DMS114 treated with DMSO at 0.1 percent for 48 hours (cell line): ENCODE measurements at regions not wholly inside any gene's neighbourhood (a gene's known extent, or its start where the extent isn't known, plus 50 kb on each side); places are given as distances from the start of the nearest gene placed in this dataset.
"Not testable (repeated sequence)": the region's sequence is repeated elsewhere in the genome, so short reads cannot be mapped to it uniquely, and the experiment has no call there.

Source experiments
- DNase-seq: peaks from one replicate; lab custom pipeline; 2025; ENCODE audit not compliant: unreplicated experiment; lab: John Stamatoyannopoulos, UW

DNA sequence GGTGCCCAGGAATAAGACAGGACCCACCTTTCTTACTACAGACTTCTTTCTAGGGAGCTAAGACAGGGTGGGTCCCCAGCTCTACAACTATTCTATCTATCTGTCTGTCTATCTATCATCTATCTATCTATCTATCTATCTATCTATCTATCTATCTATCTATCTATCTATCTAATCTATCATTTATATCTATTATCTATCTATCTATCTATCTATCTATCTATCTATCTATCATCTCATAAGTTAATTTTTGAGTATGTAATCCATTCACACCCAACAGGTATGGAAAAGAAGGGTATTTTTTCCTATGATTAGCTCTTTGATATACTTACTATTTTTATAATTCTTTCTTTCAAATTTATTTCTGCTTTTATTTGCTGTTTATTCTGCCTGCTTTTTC lies 55.9 kb downstream of the BAMBI start:
- no peak for DNase-seq

DNA sequence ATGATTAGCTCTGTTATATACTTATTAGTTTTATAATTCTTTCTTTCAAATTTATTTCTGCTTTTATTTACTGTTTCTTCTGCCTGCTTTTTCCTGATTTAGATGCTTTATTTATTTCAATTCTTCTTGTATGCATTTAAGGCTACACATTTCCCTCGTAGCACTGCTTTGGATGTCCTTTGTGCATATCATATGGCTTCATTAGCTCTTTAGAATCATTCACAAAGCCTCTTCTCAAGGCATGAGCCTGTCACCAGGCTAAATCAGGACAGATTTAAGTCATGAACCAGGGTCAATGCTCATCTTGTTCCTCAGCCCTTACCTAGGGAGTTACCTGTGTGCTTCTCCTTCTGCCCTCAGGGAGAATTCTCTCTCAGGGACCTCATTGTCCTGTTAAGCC lies 56.3 kb downstream of the BAMBI start:
- no peak for DNase-seq

DNA sequence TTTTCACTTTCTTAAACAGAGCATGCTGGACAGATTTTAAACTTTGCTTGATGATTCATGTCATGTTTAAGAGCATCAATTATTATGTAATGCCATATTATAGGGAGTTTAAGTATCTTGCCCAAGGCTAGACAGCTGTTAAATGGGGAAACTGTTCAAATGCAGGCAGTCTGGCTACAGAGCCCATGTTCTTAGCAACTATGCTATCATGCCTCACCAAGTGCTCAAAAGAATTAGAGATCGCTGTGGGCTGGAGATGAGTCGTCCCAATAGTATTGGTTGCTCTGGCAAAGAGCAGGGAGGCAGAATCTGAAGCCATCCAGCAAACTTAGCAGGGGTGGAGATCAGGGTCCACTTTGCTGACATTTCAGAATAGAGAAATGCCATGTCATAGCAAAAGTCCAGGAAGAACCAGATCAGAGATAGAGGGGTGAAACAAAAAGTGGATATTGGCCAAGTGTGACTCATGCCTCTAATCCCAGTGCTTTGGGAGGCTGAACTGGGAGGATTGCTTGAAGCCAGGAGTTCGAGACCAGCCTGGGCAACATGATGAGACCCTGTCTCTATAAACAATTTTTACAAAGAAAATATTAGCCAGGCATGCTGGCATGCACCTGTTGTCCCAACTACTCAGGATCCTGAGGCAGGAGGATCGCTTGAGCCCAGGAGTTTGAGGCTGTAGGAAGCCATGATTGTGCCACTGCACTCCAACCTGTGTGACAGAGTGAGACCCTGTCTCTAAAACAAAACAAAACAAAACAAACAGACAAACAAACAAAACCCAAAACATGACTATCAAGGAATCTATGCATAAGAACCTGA lies 57.8 kb downstream of the BAMBI start:
- DNase-seq: no peak

DNA sequence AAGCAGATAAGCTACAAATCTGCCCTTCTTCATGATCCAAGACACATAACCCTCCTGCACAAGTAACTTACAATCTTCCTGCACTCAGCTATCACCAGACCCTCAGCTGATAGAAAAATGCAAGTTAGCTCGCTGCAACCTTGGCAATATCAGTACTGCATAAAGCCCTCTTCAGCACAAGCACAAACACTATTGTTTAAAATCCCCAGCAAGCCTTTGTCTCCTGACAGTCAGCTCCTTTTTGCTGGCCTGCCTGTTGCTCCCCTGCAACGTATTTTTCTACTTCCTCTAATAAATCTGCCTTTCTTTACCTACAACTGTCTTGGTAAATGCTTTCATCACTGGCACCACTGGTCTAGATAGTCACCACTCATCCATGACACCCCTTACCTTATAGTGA lies 59.8 kb downstream of the BAMBI start:
- no peak for DNase-seq

DNA sequence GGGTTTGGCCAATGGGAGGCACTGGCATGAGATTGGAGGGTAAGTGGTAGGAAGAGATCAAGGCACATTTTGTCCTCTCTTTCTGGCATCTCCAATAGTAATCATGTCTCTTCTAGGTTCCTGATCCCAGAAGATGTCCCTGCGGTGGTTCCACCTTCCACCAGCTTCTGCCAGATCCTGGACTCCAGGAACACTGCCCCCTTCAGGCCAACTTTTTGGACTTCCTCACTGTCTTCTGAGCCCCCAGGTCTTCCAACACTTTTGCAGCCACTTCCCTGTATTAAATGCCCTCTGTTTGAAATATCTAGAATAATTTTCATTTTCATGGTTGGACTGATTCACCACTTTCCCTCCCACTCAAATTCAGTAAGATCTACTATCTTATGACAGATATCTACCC lies 60.9 kb downstream of the BAMBI start:
- no peak for DNase-seq

DNA sequence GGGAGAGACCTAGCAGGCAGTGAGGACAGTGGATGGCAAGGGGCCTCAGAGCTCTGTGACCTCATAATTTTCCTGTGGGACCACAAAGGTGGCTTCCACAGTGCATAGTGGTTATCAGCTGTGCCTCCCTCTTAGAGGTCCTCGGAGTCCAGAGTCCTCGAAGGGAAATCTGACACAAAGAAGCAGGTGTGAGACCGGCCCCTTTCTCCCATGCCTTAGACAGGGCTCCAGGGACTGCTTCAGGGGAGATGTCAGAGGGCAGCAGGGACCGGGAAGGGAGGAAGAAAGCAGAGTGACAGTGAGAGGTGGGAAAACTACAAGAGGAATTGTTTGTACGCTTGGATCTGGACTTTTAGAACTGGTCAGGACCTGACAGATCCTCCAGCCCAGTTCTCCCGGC lies 66.3 kb downstream of the BAMBI start:
- DNase-seq: no peak

DNA sequence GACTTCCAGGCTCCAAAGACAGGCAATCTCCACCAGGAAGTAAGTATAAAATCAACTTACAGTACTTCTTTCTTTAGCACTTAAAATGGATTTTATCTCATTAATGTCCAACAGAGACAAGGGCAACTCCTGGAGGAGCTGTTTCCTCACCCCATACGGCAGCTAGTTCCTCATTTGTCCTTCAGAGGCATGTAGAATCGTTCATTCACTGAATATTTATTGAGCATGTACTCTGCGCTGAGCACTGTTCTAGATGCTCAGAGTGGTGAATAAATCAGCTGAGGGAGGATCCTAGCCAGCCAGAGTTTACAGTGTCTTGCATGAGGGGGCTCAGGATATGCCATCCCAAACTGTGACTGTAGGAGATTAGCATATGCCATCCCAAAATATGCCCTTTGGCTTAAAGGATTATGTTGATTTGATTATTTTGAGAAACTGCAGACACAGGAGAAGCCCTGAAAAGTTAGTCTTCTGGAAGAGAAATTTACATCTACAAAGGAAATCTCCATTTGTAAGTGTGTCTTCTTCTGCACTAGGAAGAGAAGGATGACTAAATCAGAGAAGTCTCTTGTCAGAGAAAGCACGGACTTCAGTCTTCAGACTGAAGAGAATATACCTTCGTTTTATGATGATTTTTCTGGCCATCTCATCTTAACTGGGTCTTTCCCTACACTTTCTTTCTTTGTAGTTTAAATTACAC lies 66.9 kb downstream of the BAMBI start:
- no peak for DNase-seq

DNA sequence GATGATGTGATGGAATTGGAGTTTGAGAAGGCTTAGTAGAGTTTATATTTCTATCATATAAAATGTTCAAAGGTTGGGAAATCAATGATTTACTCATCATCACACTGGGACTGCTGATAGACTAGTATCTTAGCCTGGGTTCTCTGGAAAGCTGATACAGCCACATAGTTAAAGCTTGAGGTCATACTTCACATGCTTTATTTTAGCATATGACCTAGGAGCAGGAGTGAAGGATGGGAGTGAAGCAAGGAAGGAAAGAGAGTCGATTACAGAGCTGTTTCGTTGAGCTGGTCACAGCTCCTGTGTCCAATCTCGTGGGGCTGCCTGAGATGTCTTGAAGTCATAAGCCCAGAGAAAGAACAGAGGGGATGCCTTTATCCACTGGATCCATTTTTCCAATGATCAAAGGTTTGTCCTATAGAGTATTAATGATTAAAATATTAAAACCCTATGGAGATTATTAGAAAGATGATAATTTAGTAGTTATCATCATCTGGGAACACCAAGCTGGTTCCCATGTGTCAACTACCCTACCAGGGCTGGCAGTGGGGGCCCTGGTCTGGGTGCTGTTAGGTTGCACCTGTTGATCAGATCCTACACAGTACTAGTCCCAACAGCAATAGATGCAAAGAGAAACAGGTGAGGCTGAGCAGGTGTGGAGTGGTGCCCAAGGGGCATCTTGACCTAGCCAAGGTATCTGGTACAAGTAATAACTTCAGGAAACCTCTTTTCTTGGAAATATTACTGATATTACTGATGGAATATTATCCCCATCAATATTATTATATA lies 77.8 kb downstream of the BAMBI start:
- no peak for DNase-seq

DNA sequence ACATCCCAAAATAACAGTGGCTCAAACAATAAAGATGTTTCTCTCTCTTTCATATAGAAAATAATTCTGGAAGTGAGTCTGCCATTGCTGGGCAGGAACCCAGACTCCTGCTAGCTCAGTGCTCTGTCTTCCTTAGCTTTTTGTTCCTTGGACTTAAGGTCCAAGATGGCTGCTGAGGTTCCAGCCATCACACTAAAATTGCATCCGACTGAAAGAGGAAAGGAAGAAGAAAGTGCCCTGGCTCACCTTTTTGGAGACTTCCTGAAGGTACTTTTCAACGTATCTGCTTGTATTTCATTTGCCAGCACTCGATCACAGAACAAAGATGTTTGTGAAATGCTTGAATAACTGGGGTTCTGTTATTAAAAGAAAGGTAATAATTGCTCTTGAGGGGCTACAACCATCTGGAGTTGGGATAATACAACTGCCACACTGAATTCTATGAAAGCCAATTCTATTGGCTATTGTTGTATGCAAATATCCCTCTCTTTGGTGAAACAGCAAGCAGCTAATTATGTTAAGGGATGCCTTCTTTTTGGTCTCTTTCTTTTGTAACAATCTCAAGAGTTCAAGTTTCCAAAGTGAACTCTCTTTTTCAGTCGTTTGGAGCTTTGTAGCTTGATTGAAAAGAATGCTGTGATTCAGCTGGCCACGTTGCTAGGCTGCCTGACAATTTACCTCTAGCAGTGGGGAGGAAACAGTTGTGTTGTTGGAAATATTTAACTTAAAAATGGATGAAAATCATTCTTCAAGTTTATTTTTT lies 83.9 kb downstream of the BAMBI start:
- no peak for DNase-seq

DNA sequence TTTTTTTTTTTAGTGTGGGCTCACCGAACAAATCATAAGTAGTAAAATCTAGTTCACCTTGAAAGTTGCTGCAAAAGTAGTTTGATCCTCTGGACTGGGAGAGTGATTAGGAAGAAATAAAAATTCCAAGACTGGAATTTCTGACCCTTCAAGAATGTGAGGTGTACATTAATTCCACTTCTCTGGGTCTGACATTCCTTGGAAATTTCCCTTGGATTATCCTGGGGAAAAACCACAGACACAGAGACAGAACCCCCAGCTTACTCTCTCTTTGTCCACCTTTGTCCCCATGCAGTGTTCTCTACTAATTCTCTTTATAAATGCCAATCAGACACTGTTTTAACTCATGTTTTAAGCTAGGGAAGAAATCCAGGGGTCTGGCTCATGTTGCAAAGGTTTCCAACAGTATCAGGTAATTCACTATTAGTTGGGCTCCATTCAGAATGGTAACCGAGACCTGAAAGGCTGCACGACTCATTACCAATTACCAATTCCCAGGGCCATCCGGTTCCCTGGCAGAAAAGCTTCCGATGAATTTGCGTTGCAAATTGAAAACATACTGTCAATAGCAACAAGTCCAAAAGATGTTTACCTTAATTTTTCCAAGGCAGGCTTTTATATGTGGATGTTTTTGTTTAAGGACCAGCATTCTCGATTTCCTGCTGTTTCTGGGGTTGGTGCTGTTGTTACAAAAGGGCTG lies 86.3 kb downstream of the BAMBI start:
- DNase-seq: no peak

DNA sequence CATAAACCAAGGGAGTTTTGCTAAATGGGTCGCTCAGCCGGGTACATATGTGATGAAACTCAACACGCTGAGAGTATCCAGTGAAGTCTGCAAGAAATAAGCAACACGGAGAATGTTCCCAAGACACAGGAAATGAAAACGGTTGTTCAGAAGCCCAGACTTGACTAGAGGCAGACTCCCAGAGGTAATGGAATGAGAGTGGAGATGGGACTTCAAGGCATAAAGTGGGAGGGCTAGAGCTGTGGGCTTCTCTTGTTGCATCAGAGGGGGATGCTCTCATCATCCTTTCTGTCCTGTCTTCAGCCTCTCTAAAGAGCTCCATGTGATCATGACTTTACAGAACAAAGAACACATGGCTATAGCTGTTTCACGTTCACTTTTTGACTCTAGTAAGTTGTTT lies 88.3 kb downstream of the BAMBI start:
- DNase-seq: no peak

DNA sequence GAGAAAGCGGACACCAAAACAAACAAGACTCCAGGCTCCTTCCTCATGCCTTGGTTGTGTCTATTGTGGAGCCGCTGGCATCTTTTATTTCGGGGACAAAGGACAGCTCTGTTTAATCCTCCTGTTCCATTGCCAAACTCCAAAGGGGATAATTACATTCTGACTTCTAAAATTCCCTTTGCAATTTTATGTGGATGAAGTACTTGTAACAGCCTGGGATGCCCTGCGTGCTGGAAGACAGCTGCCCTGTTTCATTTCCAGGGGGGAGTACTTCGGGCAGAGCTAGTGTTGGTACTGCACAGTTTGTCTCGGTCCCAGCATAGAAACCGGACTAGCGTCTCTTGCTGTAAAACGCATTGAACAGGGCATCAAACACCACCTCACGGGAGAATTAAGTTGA lies 90.9 kb downstream of the BAMBI start:
- no peak for DNase-seq

DNA sequence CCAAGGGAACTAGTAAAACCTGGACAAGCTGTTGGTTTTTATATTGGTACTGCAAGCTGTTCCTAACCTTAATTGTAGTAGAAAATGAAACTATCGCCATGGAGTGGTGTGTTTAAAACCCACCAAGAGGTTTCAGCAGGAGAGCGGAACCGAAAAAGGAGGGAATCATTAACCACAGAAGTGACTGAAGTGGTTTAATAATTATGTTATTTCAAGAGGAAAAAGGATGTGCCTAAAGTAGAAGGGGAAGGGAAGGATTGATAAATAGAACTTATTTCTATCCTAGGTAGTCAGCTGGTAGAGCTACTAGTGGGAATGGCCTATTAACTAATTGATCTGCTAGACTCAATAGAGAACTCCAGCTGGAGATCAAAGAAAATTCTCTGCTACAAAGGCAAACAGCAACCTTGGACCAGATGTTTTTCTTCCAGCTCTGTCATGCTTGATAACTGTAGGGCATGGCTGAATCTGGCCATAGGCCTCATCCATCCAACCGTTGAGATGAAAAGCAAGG lies 91.8 kb downstream of the BAMBI start:
- no peak for DNase-seq

DNA sequence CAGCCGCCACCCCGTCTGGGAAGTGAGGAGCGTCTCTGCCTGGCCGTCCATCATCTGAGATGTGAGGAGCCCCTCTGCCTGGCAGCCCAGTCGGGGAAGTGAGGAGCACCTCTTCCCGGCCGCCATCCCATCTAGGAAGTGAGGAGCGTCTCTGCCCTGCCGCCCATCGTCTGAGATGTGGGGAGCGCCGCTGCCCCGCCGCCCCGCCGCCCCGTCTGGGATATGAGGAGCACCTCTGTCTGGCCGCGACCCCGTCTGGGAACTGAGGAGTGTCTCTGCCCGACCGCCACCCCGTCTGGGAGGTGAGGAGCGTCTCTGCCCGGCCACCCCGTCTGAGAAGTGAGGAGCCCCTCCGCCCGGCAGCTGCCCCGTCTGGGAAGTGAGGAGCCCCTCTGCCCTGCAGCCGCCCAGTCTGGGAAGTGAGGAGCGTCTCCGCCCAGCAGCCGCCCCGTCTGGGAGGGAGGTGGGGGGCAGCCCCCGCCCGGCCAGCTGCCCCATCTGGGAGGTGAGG lies 94.3 kb downstream of the BAMBI start:
- DNase-seq: not testable (repeated sequence)

DNA sequence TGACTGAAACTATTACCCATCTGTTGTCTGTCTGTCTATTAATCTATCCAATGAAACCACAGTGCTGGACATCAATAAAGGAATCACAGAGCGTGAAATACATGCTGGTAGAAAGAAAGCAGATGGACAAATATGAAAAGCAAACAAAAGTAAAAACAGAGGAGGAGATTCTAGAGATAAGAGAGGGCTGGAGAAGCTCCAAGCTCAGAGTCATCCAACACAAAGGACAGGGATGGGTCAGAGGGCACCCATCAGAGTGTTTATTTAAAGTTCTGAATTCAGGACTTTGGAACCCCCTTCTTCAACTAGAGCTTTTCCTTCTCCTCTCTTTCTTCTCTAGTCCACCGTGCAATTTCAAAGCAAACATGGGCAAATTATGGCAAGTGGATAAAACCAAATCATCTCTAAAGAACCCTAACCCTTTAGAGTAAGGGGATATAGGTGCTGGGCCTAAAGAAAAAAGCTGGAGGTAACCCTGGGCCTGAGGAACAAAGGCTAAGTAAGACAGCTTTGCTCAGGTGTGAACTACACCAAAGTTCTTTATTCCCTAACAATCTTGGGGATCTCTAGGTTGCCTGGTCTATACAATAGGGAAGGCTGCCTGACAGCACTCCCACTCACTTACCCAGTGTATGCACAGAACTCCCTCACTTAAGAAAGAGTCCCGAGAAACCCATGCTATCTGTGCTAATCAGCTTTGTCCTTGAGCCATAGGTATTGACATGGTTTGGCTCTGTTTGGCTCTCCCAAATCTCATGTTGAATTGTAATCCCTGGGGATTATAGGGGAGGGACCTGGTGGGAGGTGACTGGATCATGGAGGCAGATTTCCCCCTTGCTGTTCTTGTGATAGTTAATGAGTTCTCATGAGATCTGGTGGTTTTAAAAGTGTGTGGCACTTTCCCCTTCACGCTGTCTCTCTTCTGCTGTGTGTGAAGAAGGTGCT lies 97.0 kb downstream of the BAMBI start:
- DNase-seq: no peak

DNA sequence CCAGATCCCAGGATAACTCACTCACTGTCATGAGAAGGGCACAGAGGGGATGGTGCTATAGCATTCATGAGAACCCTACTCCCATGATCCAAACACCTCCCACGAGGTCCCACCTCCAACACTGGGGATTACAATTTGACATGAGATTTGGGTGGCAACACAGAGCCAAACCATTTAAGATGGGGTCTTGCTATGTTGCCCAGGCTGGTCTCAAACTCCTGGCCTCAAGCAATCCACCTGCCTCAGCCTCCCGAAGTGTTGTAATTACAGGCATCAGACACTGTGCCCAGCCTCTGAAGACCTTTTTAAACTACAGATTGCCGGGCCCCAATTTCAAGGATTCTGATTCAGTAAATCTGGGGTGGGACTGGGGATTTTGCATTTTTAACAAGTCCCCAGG lies 98.5 kb downstream of the BAMBI start:
- DNase-seq: no peak

DNA sequence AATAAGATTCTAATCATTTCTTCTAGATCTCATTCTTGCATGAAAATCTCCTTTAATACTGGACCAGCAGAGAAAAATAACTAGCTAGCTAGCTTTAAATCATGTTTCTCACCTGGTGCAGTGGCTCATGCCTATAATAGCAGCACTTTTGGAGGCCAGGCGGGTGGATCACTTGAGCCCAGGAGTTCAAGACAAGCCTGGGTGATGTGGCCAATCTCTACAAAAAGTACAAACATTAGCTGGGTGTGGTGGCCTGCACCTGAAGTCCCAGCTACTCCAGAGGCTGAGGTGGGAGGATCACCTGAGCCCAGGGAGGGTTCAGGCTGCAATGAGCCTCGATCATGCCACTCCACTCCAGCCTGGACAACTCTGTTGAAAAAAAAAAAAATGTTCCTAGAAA lies 99.2 kb downstream of the BAMBI start:
- DNase-seq: no peak

DNA sequence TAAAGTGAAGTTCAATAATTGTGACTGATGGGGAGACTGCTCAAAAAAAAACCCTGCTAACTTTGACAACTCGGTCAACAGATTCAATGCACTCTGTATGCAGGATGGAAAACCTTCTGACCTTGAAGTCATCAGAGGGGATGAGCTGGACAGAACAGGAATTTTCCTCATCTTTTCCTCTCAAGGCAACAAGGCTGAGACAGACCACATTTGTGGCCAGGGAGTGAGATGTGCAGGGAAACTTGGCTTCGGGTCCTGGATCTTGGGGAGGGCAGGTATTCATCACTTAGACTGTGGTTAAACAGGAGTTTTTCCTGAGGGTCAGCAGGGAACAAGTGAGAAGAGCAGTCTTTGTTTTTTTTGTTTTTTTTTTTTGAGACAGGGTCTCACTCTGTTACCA lies 100.6 kb downstream of the BAMBI start:
- no peak for DNase-seq

DNA sequence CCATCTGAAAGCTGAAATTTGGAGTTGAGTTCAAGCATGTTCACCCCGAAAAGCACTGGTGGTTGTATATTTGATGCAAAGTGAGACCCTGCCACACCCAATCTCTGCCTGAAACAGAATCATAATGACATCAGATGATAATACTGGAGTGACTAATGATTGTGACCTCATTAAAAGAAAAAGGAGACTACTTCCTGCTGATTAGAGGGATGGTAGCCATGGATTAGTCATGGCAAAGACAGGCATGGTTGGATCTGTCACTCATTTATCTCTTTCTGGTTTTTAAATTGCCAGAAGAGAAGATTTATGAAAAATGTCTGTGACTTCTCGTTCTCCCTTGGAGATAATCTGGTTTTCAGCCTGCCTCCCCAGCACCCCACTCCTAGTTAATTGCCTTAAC lies 101.2 kb downstream of the BAMBI start:
- DNase-seq: no peak
